HL-60 (cell line): ENCODE measurements at regions not wholly inside any gene's neighbourhood (a gene's known extent, or its start where the extent isn't known, plus 50 kb on each side); places are given as distances from the start of the nearest gene placed in this dataset.

ENCODE experiments used
- GABPA ChIP-seq: IDR thresholded peaks from 2 replicates; pipeline ENCODE4 v1.6.1; 2012; ENCODE audit warnings: low read depth
- POLR2AphosphoS5 ChIP-seq: IDR thresholded peaks from 2 replicates; pipeline ENCODE4 v1.6.1; 2012; ENCODE audit warnings: low read depth
- TF ChIP-seq, protein P1 (sequence below): IDR thresholded peaks from one replicate; pipeline ENCODE4 v1.5.1; 2011; ENCODE audit warnings: low read length, control low read depth, inconsistent platforms; ENCODE audit not compliant: insufficient read depth
- TF ChIP-seq, protein P2 (sequence below): IDR thresholded peaks from 2 replicates; pipeline ENCODE4 v1.6.1; 2012; ENCODE audit warnings: low read depth; ENCODE audit not compliant: insufficient replicate concordance

DNA sequence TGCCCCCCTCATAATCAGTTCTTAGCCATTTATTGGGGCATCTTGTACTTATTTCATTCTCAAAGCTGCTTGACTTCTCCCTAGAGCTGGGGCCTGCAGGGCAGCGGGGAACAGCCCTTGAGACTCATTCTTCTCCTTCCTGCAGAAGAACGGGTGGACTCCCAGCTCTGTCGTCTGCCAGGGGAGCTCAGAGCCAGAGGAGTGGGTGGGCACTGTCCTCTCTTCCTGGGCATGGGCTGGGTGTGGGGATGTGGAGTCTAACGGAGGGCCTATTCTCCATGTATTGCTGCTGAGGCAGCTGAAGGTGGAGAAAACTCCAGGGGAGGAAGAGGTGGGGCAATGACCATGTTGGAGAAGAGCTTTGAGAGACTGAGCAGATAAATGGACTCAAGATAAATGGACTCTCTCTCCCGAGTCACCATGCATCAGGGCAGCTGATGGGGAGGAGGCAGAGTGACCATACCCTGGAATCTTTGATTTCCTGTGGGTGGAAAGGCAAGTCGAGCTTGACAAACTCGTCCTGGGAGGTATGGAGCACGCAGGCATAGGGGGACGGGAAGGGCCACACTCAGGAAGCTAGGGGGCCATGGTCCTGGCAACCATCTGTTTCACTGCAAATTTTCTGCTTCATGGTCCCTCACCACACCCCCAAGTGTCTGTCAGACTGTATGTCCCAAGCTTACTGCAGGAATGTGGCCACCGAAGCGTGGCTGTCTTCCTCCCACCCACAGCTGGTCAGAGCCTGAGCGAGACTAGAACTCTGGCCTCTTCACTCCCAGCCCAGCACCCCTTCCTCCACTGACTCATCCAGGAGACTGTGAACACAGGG is 56.9 kb upstream of the ATP2B4 start:
- TF ChIP-seq, protein P1, sequence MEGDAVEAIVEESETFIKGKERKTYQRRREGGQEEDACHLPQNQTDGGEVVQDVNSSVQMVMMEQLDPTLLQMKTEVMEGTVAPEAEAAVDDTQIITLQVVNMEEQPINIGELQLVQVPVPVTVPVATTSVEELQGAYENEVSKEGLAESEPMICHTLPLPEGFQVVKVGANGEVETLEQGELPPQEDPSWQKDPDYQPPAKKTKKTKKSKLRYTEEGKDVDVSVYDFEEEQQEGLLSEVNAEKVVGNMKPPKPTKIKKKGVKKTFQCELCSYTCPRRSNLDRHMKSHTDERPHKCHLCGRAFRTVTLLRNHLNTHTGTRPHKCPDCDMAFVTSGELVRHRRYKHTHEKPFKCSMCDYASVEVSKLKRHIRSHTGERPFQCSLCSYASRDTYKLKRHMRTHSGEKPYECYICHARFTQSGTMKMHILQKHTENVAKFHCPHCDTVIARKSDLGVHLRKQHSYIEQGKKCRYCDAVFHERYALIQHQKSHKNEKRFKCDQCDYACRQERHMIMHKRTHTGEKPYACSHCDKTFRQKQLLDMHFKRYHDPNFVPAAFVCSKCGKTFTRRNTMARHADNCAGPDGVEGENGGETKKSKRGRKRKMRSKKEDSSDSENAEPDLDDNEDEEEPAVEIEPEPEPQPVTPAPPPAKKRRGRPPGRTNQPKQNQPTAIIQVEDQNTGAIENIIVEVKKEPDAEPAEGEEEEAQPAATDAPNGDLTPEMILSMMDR, result no peak
- TF ChIP-seq POLR2AphosphoS5 (no peak), GABPA (no peak)
- TF ChIP-seq, protein P2, sequence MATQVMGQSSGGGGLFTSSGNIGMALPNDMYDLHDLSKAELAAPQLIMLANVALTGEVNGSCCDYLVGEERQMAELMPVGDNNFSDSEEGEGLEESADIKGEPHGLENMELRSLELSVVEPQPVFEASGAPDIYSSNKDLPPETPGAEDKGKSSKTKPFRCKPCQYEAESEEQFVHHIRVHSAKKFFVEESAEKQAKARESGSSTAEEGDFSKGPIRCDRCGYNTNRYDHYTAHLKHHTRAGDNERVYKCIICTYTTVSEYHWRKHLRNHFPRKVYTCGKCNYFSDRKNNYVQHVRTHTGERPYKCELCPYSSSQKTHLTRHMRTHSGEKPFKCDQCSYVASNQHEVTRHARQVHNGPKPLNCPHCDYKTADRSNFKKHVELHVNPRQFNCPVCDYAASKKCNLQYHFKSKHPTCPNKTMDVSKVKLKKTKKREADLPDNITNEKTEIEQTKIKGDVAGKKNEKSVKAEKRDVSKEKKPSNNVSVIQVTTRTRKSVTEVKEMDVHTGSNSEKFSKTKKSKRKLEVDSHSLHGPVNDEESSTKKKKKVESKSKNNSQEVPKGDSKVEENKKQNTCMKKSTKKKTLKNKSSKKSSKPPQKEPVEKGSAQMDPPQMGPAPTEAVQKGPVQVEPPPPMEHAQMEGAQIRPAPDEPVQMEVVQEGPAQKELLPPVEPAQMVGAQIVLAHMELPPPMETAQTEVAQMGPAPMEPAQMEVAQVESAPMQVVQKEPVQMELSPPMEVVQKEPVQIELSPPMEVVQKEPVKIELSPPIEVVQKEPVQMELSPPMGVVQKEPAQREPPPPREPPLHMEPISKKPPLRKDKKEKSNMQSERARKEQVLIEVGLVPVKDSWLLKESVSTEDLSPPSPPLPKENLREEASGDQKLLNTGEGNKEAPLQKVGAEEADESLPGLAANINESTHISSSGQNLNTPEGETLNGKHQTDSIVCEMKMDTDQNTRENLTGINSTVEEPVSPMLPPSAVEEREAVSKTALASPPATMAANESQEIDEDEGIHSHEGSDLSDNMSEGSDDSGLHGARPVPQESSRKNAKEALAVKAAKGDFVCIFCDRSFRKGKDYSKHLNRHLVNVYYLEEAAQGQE, result no peak
